NB4 (cell line): ENCODE measurements at regions not wholly inside any gene's neighbourhood (a gene's known extent, or its start where the extent isn't known, plus 50 kb on each side); places are given as distances from the start of the nearest gene placed in this dataset.
"Not testable (repeated sequence)": the region's sequence is repeated elsewhere in the genome, so short reads cannot be mapped to it uniquely, and the experiment has no call there.

ENCODE experiments used
- DNase-seq: peaks from one replicate; pipeline ENCODE4 v3.0.0; 2010; ENCODE audit warnings: low read depth
- H3K4me3 ChIP-seq: one replicate; pipeline ENCODE4 v1.5.1; 2011; ENCODE audit warnings: mild to moderate bottlenecking, low read depth, low read length, moderate library complexity
- MYC ChIP-seq: IDR thresholded peaks from 2 replicates; pipeline ENCODE4 v1.6.1; 2011; ENCODE audit warnings: low read depth, low read length
- POLR2A ChIP-seq: IDR thresholded peaks from 2 replicates; pipeline ENCODE4 v1.6.1; 2011; ENCODE audit warnings: mild to moderate bottlenecking; ENCODE audit not compliant: insufficient read length; ENCODE audit errors: extremely low read depth
- TF ChIP-seq, protein P1 (sequence below): IDR thresholded peaks from one replicate; pipeline ENCODE4 v1.5.1; 2012; ENCODE audit warnings: low read depth, low read length
- TF ChIP-seq, protein P2 (sequence below): IDR thresholded peaks from 2 replicates; pipeline ENCODE4 v1.6.1; 2011; ENCODE audit warnings: low read depth, low read length

DNA sequence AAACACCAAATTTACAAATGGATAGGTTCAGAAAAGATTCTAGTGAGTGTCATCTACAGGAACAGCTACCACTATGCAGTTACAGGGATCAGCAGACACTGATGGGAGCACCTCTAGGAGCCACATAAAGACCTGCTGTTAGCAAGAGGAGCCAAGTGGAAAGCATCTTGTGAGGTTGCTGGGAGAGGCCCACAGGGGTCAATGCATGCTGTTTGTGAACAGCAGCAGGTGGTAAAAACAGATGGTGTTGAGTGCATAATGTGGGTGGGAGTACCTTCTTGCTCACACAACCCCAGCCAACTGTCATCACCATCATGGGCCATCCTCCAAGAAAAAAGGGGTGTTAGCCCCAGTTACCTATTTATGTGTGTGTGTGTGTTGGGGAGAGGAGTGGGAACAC, 215.2 kb upstream of the SSTR1 start:
- H3K4me3 ChIP-seq: no peak overlapping the region
- TF ChIP-seq MYC (no peak), POLR2A (no peak)
- TF ChIP-seq, protein P1, sequence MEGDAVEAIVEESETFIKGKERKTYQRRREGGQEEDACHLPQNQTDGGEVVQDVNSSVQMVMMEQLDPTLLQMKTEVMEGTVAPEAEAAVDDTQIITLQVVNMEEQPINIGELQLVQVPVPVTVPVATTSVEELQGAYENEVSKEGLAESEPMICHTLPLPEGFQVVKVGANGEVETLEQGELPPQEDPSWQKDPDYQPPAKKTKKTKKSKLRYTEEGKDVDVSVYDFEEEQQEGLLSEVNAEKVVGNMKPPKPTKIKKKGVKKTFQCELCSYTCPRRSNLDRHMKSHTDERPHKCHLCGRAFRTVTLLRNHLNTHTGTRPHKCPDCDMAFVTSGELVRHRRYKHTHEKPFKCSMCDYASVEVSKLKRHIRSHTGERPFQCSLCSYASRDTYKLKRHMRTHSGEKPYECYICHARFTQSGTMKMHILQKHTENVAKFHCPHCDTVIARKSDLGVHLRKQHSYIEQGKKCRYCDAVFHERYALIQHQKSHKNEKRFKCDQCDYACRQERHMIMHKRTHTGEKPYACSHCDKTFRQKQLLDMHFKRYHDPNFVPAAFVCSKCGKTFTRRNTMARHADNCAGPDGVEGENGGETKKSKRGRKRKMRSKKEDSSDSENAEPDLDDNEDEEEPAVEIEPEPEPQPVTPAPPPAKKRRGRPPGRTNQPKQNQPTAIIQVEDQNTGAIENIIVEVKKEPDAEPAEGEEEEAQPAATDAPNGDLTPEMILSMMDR: no peak
- TF ChIP-seq, protein P2, sequence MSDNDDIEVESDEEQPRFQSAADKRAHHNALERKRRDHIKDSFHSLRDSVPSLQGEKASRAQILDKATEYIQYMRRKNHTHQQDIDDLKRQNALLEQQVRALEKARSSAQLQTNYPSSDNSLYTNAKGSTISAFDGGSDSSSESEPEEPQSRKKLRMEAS: no peak
- DNase-seq: no peak

DNA sequence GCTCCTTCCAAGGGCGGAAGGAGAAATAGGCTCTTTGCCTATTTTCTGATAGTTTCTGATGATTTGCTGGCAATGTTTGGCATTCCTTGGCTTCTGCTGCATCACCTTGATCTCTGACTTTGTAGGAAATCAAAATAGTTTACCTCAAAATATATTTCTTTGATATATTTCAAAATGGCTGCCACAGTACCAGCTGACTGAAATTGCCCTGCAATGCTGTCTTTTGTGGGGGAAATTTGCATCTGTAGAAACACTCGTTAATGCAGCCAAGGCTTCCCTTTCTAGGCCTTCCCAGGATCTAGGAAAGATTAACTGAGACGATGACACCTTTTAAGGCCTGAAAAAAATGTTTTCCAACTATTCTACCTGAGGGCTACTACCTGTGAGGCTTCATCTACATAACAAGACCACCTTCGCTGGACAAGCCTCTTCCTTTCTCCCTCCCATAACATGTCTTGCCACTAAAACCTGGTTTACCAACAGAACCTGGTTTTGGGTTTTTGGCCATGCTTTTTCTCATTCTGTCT, 212.8 kb upstream of the SSTR1 start:
- no peak overlapping the region for H3K4me3 ChIP-seq
- DNase-seq: no peak
- TF ChIP-seq, protein P1: no peak
- TF ChIP-seq POLR2A (no peak), MYC (no peak)
- TF ChIP-seq, protein P2: no peak

DNA sequence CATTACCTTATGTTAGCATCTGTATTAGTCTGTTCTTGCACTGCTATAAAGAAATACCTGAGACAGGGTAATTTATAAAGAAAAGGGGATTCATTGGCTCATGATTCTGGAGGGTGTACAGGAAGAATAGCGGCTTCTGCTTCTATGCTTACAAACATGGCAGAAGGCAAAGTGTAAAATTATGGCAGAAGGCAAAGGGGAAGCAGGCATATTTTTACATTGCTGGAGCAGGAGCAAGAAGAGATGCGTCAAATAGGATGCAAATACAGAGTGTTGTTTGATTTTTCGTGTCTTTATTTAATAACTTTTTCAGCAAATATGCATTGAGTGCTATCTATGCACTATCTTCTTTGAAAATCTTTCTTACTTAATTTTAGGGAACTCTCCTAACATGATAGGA, 210.7 kb upstream of the SSTR1 start:
- no peak for DNase-seq
- no peak overlapping the region for H3K4me3 ChIP-seq
- no peak for TF ChIP-seq MYC
- TF ChIP-seq, protein P1: no peak
- TF ChIP-seq, protein P2: no peak
- TF ChIP-seq POLR2A: no peak

DNA sequence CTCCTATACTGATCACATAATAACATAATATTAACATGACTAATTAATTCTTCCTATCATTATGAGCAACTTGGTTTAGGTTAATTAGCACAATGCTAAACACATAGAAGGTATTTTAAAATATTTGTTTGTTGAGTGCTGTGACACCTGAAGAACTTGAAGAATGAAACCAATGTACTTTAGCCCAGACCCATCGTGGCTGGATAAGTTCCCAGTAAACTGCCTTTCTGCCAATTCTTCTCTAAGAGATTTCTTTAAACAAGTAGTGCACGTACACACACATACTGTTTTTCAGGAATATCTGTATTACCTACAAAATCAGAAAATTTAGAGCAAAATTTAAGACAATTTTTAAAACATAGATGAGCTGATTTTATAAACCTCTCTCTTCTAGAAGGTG, 207.4 kb upstream of the SSTR1 start:
- no peak overlapping the region for H3K4me3 ChIP-seq
- TF ChIP-seq, protein P2: no peak
- no peak for TF ChIP-seq POLR2A
- no peak for DNase-seq

DNA sequence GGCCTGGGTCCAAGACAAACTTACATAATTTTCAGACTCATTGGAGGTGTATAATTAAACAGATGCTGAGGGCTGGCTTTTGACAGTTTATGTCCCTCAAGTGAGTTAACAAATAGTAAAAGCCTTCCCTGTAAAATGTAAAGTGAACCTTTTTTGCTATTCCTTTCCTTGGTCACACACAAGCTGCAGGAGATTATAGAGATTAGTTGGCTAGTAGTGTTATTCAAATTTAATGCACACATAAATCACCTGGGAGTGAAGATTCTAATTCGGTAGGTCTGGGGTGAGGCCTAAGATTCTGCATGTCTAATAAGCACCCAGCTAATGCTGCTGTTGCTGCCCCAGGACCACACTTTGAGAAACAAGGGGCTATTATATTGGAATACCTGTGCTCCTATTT, 206.2 kb upstream of the SSTR1 start:
- H3K4me3 ChIP-seq: no peak overlapping the region
- no peak for DNase-seq
- TF ChIP-seq, protein P2: no peak

DNA sequence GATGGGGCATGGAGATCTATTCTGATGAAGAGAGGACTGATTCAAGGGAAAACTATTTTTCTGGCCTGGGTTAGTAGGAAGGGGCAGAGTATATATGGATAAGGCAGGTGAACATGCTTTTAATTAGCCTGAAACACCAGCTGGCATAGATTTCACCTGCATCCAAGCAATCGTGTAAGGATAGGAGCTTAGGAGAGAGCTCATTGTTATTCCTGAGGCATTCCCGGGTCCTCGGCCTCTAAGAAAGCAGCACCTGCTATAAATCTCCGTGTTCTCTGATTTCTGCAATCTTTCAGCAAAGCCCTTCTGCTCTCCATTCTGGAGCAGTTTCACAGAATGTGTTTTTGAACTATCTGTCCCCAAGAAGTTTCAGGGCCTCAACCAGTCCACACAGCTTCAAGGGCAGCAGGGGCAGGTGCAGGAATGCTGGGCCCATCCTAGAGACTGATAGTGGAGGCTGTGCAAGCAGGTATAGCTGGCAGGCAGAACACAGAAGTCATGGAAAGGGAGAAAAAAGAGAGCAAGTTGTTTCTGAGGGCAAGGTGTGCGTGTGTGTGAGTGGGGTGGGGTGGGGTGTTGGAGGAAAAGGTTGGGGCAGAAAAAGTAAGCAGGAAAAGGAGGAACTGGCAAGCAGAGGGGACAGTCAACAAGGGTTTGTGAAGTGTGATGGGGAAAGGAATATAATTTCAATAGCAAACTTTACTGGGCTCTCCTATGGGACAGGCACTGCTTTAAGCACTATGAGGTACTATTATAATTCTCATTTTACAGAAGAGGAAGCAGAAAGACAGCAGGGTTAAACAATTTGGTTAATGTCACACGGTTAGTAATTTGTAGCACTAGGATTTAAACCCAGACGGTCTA, 203.7 kb upstream of the SSTR1 start:
- no peak for DNase-seq
- TF ChIP-seq, protein P1: no peak
- TF ChIP-seq POLR2A (no peak), MYC (no peak)
- TF ChIP-seq, protein P2: no peak
- no peak overlapping the region for H3K4me3 ChIP-seq

DNA sequence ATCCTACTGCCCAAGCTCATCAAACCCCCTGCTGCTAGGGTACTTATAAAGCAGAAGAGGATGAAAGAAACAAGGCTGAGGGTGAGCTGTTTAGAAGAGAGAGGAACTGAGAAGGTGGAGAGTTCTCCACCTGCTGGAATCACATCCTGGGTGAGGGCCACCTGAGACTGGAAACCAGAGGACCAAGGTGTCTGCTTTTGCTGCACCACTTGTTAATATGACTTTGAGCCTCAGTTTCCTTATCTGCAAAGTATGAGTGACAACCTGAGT, 203.2 kb upstream of the SSTR1 start:
- TF ChIP-seq, protein P1: no peak
- no peak for TF ChIP-seq MYC
- TF ChIP-seq, protein P2: no peak
- no peak overlapping the region for H3K4me3 ChIP-seq
- DNase-seq: no peak

DNA sequence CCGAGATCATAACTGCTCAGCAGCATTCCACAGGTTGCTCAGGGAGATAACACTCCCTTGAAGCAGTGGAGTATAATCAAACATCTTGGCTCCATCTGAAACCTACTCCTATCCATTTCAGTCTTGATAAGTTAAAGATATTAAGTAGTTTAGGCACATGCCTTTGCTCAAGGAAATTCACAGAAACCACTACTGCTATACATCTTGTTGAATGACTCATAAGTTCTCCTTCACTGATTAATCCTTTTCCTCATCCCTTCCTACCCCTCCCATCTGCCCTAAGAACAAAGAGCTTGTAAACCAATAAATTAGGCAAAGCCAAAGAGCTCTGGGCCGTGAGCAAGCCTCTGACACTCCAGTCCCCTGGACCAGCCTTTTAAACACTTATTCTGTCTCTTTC, 196.5 kb upstream of the SSTR1 start:
- DNase-seq, H3K4me3 ChIP-seq: not testable (repeated sequence)
